Neural progenitor cell (in vitro differentiated cells): ENCODE measurements at regions not wholly inside any gene's neighbourhood (a gene's known extent, or its start where the extent isn't known, plus 50 kb on each side); places are given as distances from the start of the nearest gene placed in this dataset.

Experiments
- DNase-seq: peaks from one replicate; pipeline ENCODE4 v3.0.0-alpha.2; 2016; ENCODE audit warnings: low spot score
- H2AFZ ChIP-seq: fragments of 200-600 bp; sonication (generic); replicated peaks from 2 replicates; pipeline ENCODE4 v1.6.1; 2016; ENCODE audit warnings: antibody characterized with exemption
- H3F3A ChIP-seq: fragments of 200-600 bp; sonication (generic); 2 replicates; pipeline ENCODE4 v1.6.1; 2016; ENCODE audit warnings: antibody characterized with exemption, low read depth
- H3K27ac ChIP-seq: fragments of 200-600 bp; sonication (generic); 2 replicates; pipeline ENCODE4 v1.5.1; 2016; ENCODE audit warnings: mild to moderate bottlenecking
- H3K27me3 ChIP-seq: fragments of 200-600 bp; sonication (generic); 2 replicates; pipeline ENCODE4 v1.6.1; 2016; ENCODE audit warnings: mild to moderate bottlenecking, moderate library complexity
- H3K36me3 ChIP-seq: fragments of 200-600 bp; sonication (generic); 2 replicates; pipeline ENCODE4 v1.5.1; 2016
- H3K4me1 ChIP-seq: fragments of 200-600 bp; sonication (generic); 2 replicates; pipeline ENCODE4 v1.6.1; 2016; ENCODE audit warnings: mixed run types
- H3K4me2 ChIP-seq: fragments of 200-600 bp; sonication (generic); 2 replicates; pipeline ENCODE4 v1.6.1; 2016
- H3K4me3 ChIP-seq: fragments of 200-600 bp; sonication (generic); 2 replicates; pipeline ENCODE4 v1.5.1; 2016
- H3K79me2 ChIP-seq: fragments of 200-600 bp; sonication (generic); 2 replicates; pipeline ENCODE4 v1.6.1; 2016; ENCODE audit warnings: low read depth
- H3K9ac ChIP-seq: fragments of 200-600 bp; sonication (generic); 2 replicates; pipeline ENCODE4 v1.6.1; 2016
- H3K9me3 ChIP-seq: fragments of 200-600 bp; sonication (generic); 2 replicates; pipeline ENCODE4 v1.5.1; 2016; ENCODE audit warnings: low read depth
- H4K20me1 ChIP-seq: fragments of 200-600 bp; sonication (generic); 2 replicates; pipeline ENCODE4 v1.6.1; 2016; ENCODE audit warnings: low read depth
- H3K27ac Mint-ChIP-seq: 3 replicates; pipeline ENCODE4 v1.8.0; 2021; ENCODE audit warnings: mixed read lengths
- H3K27me3 Mint-ChIP-seq: 2 replicates; pipeline ENCODE4 v1.8.0; 2022; ENCODE audit warnings: low read depth, mild to moderate bottlenecking, inconsistent platforms, moderate library complexity, mixed read lengths; ENCODE audit not compliant: insufficient read depth
- H3K36me3 Mint-ChIP-seq: 3 replicates; pipeline ENCODE4 v1.8.0; 2021; ENCODE audit warnings: mixed read lengths
- H3K4me1 Mint-ChIP-seq: 3 replicates; pipeline ENCODE4 v1.8.0; 2021; ENCODE audit warnings: mixed read lengths
- H3K4me3 Mint-ChIP-seq: 3 replicates; pipeline ENCODE4 v1.8.0; 2021; ENCODE audit warnings: mild to moderate bottlenecking, moderate library complexity, mixed read lengths
- H3K9me3 Mint-ChIP-seq: 3 replicates; pipeline ENCODE4 v1.8.0; 2020; ENCODE audit warnings: mixed read lengths
- CTCF ChIP-seq: fragments of 200-600 bp; sonication (generic); IDR thresholded peaks from 2 replicates; pipeline ENCODE4 v1.5.1; 2017; ENCODE audit warnings: antibody characterized with exemption, mild to moderate bottlenecking
- EZH2 ChIP-seq: fragments of 200-600 bp; sonication (generic); IDR thresholded peaks from 2 replicates; pipeline ENCODE4 v1.6.1; 2017; ENCODE audit warnings: antibody characterized with exemption, mild to moderate bottlenecking, moderate library complexity
- EZH2phosphoT487 ChIP-seq: fragments of 200-600 bp; sonication (generic); IDR thresholded peaks from 2 replicates; pipeline ENCODE4 v1.6.1; 2017; ENCODE audit warnings: antibody characterized with exemption

- no peak for DNase-seq
- Histone ChIP-seq H3K9me3 (peaks cover 10% of the 10 kb centered on the region), H4K20me1 (no peaks in the 10 kb centered on the region), H3K27me3 (no peaks in the 10 kb centered on the region), H3K79me2 (no peaks in the 10 kb centered on the region), H3K9ac (no peak overlapping the region), H3K27ac (no peak overlapping the region), H3K4me2 (no peak overlapping the region), H3K4me3 (no peak overlapping the region), H3K4me1 (no peaks in the 10 kb centered on the region), H3F3A (no peaks in the 10 kb centered on the region), H2AFZ (no peak overlapping the region), H3K36me3 (no peaks in the 10 kb centered on the region)
- H3K27ac Mint-ChIP-seq = no peak overlapping the region
- H3K9me3 Mint-ChIP-seq = peaks cover 3% of the 10 kb centered on the region
- no peak overlapping the region for H3K4me3 Mint-ChIP-seq
- no peaks in the 10 kb centered on the region for H3K36me3 Mint-ChIP-seq
- TF ChIP-seq EZH2 = no peak
- TF ChIP-seq CTCF = no peak
- no peak for TF ChIP-seq EZH2phosphoT487
- no peaks in the 10 kb centered on the region for H3K4me1 Mint-ChIP-seq
- no peaks in the 10 kb centered on the region for H3K27me3 Mint-ChIP-seq
Measured at GRCh38 chr3:102123590-102124190, 274.4 kb downstream of the NFKBIZ start.

GRCh38 chr3:102124282-102124681 is 275.0 kb downstream of the NFKBIZ start:
- no peaks in the 10 kb centered on the region for H3K4me1 ChIP-seq
- no peak overlapping the region for H2AFZ ChIP-seq
- H3K27ac Mint-ChIP-seq = no peak overlapping the region
- H3K4me3 ChIP-seq = no peak overlapping the region
- no peaks in the 10 kb centered on the region for H3F3A ChIP-seq
- no peaks in the 10 kb centered on the region for H3K27me3 ChIP-seq
- no peak for DNase-seq
- H3K79me2 ChIP-seq = no peaks in the 10 kb centered on the region
- H3K9me3 Mint-ChIP-seq = peaks cover 3% of the 10 kb centered on the region
- H4K20me1 ChIP-seq = no peaks in the 10 kb centered on the region
- H3K36me3 ChIP-seq = no peaks in the 10 kb centered on the region
- no peaks in the 10 kb centered on the region for H3K36me3 Mint-ChIP-seq
- no peak overlapping the region for H3K27ac ChIP-seq
- H3K9ac ChIP-seq = no peak overlapping the region
- no peak for TF ChIP-seq EZH2phosphoT487
- TF ChIP-seq CTCF = no peak
- TF ChIP-seq EZH2 = no peak
- H3K27me3 Mint-ChIP-seq = peaks cover 2% of the 10 kb centered on the region
- no peaks in the 10 kb centered on the region for H3K4me1 Mint-ChIP-seq
- H3K9me3 ChIP-seq = peaks cover 10% of the 10 kb centered on the region
- H3K4me2 ChIP-seq = no peak overlapping the region
- no peak overlapping the region for H3K4me3 Mint-ChIP-seq

- Histone ChIP-seq H3K27me3 (no peaks in the 10 kb centered on the region), H3K4me2 (no peak overlapping the region), H3K4me1 (no peaks in the 10 kb centered on the region), H3K36me3 (no peaks in the 10 kb centered on the region), H3K79me2 (no peaks in the 10 kb centered on the region), H3K9me3 (peaks cover 10% of the 10 kb centered on the region), H4K20me1 (no peaks in the 10 kb centered on the region), H2AFZ (no peak overlapping the region), H3K4me3 (no peak overlapping the region), H3K9ac (no peak overlapping the region), H3K27ac (no peak overlapping the region), H3F3A (no peaks in the 10 kb centered on the region)
- no peak overlapping the region for H3K4me3 Mint-ChIP-seq
- TF ChIP-seq CTCF = no peak
- TF ChIP-seq EZH2phosphoT487 = no peak
- H3K36me3 Mint-ChIP-seq = no peaks in the 10 kb centered on the region
- no peaks in the 10 kb centered on the region for H3K4me1 Mint-ChIP-seq
- peaks cover 3% of the 10 kb centered on the region for H3K9me3 Mint-ChIP-seq
- H3K27me3 Mint-ChIP-seq = peaks cover 3% of the 10 kb centered on the region
- no peak overlapping the region for H3K27ac Mint-ChIP-seq
- DNase-seq = no peak
Measured at GRCh38 chr3:102124704-102125103, 275.4 kb downstream of the NFKBIZ start.
